Colonic mucosa (tissue), 4 donors: ENCODE measurements at regions not wholly inside any gene's neighbourhood (a gene's known extent, or its start where the extent isn't known, plus 50 kb on each side); places are given as distances from the start of the nearest gene placed in this dataset.

Experiments
- DNase-seq: peaks from one replicate; pipeline ENCODE4 v3.0.0-alpha.2; 2020
- H3K27ac ChIP-seq: fragments of 200-600 bp; one replicate; pipeline ENCODE4 v1.8.0; 2021
- H3K27me3 ChIP-seq: fragments of 200-600 bp; one replicate; pipeline ENCODE4 v1.8.0; 2021
- H3K36me3 ChIP-seq: fragments of 200-600 bp; one replicate; pipeline ENCODE4 v1.8.0; 2021
- H3K4me1 ChIP-seq: fragments of 200-600 bp; one replicate; pipeline ENCODE4 v1.8.0; 2021; ENCODE audit warnings: mild to moderate bottlenecking
- H3K4me3 ChIP-seq: fragments of 200-600 bp; one replicate; pipeline ENCODE4 v1.8.0; 2021
- H3K9ac ChIP-seq, 2 donors: one replicate each; pipeline ENCODE4 v1.7.0; 2013; ENCODE audit warnings: control low read depth in 2 of 2, low read depth in 2 of 2, low read length in 2 of 2
- H3K9me3 ChIP-seq: fragments of 200-600 bp; one replicate; pipeline ENCODE4 v1.8.0; 2021
- CTCF ChIP-seq: fragments of 200-600 bp; IDR thresholded peaks from one replicate; pipeline ENCODE4 v1.8.0; 2022; ENCODE audit warnings: antibody characterized with exemption, mild to moderate bottlenecking
- intact Hi-C: fragments of 100-400 bp; cut with DNase I; formaldehyde crosslinking; loops from one replicate; pipeline ENCODE4 v1.14.1; 2022
- donor health status: healthy.
- donor health status: DM: no; HTN: no; CAD: no.
- donor health status: DM: no; HTN: no; CAD: no.

DNA sequence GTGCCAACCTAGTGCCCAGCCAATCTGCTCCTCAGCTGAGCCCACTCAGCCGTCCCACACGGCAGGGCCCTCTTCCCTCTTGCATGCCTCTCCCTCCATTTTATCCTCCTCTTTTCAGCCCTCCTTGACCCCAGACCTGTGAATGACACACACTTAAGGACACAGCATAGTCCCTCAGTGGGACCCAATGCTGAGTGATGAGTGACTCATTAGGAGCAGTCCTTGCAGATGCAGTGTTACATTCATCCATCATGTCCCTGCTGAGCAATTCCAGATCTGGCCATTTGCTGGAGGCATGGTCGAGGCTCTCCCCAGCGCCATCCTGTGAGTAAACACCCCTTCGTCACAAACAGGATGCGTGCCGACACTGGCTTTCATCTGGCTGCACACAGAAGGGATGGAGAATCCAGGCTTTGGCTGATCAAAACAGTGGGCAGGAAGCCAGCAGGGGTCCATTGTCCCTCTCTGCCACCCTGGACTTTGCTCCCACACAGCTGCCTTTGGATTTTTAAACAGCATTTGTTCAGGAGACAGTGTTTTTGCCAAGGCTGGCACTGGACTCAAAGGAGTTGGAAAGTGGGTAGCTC is 122.6 kb downstream of the AXIN2 start:
- Histone ChIP-seq H3K36me3 (no peaks in the 10 kb centered on the region), H3K27me3 (no peaks in the 10 kb centered on the region), H3K9me3 (no peaks in the 10 kb centered on the region), H3K9ac (no peak overlapping the region), H3K27ac (no peak overlapping the region), H3K4me3 (no peak overlapping the region), H3K4me1 (no peaks in the 10 kb centered on the region)
- intact Hi-C loops: no loop called here
- TF ChIP-seq CTCF: no peak
- no peak for DNase-seq

- DNase-seq: no peak
- H3K36me3 ChIP-seq: no peaks in the 10 kb centered on the region
- TF ChIP-seq CTCF: no peak
- H3K4me3 ChIP-seq: no peak overlapping the region
- H3K4me1 ChIP-seq: no peaks in the 10 kb centered on the region
- intact Hi-C loops: no loop called here
- H3K27me3 ChIP-seq: no peaks in the 10 kb centered on the region
- no peaks in the 10 kb centered on the region for H3K9me3 ChIP-seq
- no peak overlapping the region for H3K27ac ChIP-seq
- H3K9ac ChIP-seq: no peak overlapping the region
Observed at GRCh38 chr17:65438173-65438572, 123.3 kb downstream of the AXIN2 start.

- intact Hi-C loops: no loop called here
- Histone ChIP-seq H3K9me3 (no peaks in the 10 kb centered on the region), H3K4me1 (no peaks in the 10 kb centered on the region), H3K4me3 (no peak overlapping the region), H3K27me3 (no peaks in the 10 kb centered on the region), H3K36me3 (no peaks in the 10 kb centered on the region), H3K27ac (no peak overlapping the region), H3K9ac (no peak overlapping the region)
- TF ChIP-seq CTCF: no peak
- DNase-seq: no peak
Observed at GRCh38 chr17:65436871-65437270, 124.6 kb downstream of the AXIN2 start.

- Histone ChIP-seq H3K4me3 (no peak overlapping the region), H3K9me3 (no peaks in the 10 kb centered on the region), H3K4me1 (no peaks in the 10 kb centered on the region), H3K27me3 (no peaks in the 10 kb centered on the region), H3K36me3 (no peaks in the 10 kb centered on the region), H3K9ac (no peak overlapping the region), H3K27ac (no peak overlapping the region)
- intact Hi-C loops: no loop called here
- TF ChIP-seq CTCF: no peak
- DNase-seq: no peak
Observed at GRCh38 chr17:65434878-65435277, 126.6 kb downstream of the AXIN2 start.

DNA sequence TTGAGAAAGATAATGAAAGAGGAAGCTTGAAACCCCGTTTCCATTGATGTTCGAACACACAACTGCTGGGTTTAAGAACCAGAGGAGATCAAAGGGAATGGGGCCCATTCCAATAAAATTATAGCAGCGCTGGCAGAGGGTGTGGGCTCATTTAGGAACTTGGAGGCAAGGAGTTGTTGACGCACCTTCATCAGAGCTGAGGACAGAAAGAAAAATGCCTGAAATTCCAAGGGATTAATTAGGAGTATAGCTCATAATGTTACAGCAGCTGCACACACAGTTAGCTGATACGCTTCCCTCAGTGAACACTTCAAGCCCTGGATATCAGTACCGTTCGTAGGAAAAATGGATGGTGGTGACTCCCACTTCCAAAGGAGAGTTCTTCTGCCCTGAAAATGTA is 127.2 kb downstream of the AXIN2 start:
- no peak for TF ChIP-seq CTCF
- no peak for DNase-seq
- intact Hi-C loops: no loop called here

DNA sequence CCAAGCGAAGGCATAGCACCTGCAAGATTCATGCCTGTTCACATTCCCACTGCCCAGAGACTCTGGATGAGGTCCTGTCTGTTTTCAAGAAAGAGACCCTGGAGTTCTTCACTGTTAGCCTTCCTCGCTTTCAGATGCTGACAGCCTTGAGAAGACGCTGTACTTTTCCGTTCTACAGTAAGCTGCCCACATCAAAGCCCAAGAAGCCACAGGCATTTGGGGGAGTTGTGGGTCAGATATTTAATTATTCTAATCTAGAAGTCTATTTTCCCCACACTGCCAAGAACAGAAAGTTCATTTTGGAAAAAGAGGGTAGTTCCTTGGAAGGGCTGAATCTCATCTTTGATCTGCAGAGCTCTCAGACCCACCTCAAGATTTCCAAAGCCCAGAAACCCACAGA is 127.9 kb downstream of the AXIN2 start:
- no peak for DNase-seq
- intact Hi-C loops: no loop called here
- Histone ChIP-seq H3K9me3 (no peaks in the 10 kb centered on the region), H3K4me3 (no peak overlapping the region), H3K27me3 (no peaks in the 10 kb centered on the region), H3K4me1 (no peaks in the 10 kb centered on the region), H3K36me3 (no peaks in the 10 kb centered on the region), H3K9ac (no peak overlapping the region), H3K27ac (no peak overlapping the region)
- TF ChIP-seq CTCF: no peak

More for the DNA sequence above, 127.2 kb downstream of the AXIN2 start:
- no peaks in the 10 kb centered on the region for H3K36me3 ChIP-seq
- no peak overlapping the region for H3K27ac ChIP-seq
- no peak overlapping the region for H3K4me3 ChIP-seq
- no peaks in the 10 kb centered on the region for H3K9me3 ChIP-seq
- H3K9ac ChIP-seq: no peak overlapping the region
- H3K4me1 ChIP-seq: no peaks in the 10 kb centered on the region
- no peaks in the 10 kb centered on the region for H3K27me3 ChIP-seq
